ENCODE measurements at regions not wholly inside any gene's neighbourhood (a gene's known extent, or its start where the extent isn't known, plus 50 kb on each side); places are given as distances from the start of the nearest gene placed in this dataset.

DNA sequence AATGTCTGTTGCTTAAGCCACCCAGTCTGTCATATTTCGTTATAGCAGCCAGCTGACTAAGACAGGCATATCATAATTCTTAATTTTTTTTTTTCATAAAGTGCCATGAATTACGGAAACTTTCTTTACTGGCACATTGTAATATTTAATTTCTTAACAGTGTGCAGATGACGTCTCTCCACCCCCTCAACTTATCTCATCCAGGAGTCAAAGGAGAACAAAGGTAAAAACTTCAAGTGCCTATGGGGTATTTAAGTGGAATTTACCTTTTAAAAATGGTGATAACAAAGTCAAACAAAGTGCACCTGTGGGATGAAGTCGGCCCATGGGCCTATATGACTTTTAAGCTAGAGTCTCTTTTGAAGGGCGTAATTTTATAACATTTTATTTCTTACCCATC is 539.4 kb downstream of the CDH9 start:
- TF ChIP-seq, protein P1, sequence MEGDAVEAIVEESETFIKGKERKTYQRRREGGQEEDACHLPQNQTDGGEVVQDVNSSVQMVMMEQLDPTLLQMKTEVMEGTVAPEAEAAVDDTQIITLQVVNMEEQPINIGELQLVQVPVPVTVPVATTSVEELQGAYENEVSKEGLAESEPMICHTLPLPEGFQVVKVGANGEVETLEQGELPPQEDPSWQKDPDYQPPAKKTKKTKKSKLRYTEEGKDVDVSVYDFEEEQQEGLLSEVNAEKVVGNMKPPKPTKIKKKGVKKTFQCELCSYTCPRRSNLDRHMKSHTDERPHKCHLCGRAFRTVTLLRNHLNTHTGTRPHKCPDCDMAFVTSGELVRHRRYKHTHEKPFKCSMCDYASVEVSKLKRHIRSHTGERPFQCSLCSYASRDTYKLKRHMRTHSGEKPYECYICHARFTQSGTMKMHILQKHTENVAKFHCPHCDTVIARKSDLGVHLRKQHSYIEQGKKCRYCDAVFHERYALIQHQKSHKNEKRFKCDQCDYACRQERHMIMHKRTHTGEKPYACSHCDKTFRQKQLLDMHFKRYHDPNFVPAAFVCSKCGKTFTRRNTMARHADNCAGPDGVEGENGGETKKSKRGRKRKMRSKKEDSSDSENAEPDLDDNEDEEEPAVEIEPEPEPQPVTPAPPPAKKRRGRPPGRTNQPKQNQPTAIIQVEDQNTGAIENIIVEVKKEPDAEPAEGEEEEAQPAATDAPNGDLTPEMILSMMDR (IDR thresholded peaks at IDR 0.05) = no peak
- no peak for TF ChIP-seq POLR2AphosphoS5 (IDR thresholded peaks at IDR 0.05)

Data from prostate gland (tissue), 2 donors.